ENCODE measurements at regions not wholly inside any gene's neighbourhood (a gene's known extent, or its start where the extent isn't known, plus 50 kb on each side); places are given as distances from the start of the nearest gene placed in this dataset.

- Histone ChIP-seq H3K27me3 (replicated peaks; ENCODE audit: control insufficient read depth, insufficient read depth, low read length) (no peaks in the 10 kb centered on the region), H3K36me3 (ENCODE audit: control insufficient read depth, insufficient read depth, low read length) (no peaks in the 10 kb centered on the region), H3K4me3 (replicated peaks; ENCODE audit: low read depth, low read length) (no peak overlapping the region)
- TF ChIP-seq, protein P1, sequence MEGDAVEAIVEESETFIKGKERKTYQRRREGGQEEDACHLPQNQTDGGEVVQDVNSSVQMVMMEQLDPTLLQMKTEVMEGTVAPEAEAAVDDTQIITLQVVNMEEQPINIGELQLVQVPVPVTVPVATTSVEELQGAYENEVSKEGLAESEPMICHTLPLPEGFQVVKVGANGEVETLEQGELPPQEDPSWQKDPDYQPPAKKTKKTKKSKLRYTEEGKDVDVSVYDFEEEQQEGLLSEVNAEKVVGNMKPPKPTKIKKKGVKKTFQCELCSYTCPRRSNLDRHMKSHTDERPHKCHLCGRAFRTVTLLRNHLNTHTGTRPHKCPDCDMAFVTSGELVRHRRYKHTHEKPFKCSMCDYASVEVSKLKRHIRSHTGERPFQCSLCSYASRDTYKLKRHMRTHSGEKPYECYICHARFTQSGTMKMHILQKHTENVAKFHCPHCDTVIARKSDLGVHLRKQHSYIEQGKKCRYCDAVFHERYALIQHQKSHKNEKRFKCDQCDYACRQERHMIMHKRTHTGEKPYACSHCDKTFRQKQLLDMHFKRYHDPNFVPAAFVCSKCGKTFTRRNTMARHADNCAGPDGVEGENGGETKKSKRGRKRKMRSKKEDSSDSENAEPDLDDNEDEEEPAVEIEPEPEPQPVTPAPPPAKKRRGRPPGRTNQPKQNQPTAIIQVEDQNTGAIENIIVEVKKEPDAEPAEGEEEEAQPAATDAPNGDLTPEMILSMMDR (IDR thresholded peaks at IDR 0.05; ENCODE audit: insufficient read depth, low read length, poor library complexity, severe bottlenecking), result no peak
- no peak for DNase-seq (ENCODE audit: extremely low read depth, insufficient read length)
Measured at GRCh38 chr2:234378440-234378839, 118.4 kb downstream of the ARL4C start.

DNA sequence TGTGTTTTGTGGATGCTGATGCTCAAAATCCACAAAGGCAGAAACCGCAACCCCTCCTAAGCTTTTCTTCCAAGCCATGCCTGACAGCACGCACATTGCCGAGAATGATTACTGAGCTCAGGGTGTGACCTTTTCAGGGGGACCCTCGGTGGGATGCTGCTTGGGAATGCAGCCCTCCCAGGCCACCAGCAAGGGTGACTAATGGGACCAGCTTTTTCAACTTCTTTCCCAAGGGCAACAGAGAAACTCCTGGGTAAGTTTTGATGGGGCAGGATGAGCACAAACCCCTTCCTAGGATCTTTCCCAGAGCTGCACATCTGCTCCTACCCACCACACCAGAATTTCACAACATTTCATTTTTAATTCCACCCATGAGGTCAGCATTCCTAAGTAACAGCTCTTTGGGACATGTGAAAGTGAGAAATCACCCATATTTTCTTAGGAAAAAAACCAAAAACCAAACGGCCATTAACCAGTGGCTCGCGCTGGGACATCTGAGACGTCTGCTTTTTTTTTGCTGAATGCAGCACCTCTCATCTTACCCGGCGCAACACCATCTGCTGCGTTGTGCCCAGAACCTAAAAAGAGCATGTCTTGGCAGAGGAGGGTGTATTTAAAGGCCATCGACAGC is 119.0 kb downstream of the ARL4C start:
- Histone ChIP-seq H3K27me3 (replicated peaks; ENCODE audit: control insufficient read depth, insufficient read depth, low read length) (no peaks in the 10 kb centered on the region), H3K36me3 (ENCODE audit: control insufficient read depth, insufficient read depth, low read length) (no peaks in the 10 kb centered on the region), H3K4me3 (replicated peaks; ENCODE audit: low read depth, low read length) (no peak overlapping the region)
- TF ChIP-seq, protein P1 (IDR thresholded peaks at IDR 0.05; ENCODE audit: insufficient read depth, low read length, poor library complexity, severe bottlenecking), result no peak
- DNase-seq (ENCODE audit: extremely low read depth, insufficient read length), result no peak

GRCh38 chr2:234376229-234376628 is 120.7 kb downstream of the ARL4C start:
- DNase-seq (ENCODE audit: extremely low read depth, insufficient read length), result no peak
- H3K36me3 ChIP-seq (ENCODE audit: control insufficient read depth, insufficient read depth, low read length), result no peaks in the 10 kb centered on the region
- TF ChIP-seq, protein P1 (IDR thresholded peaks at IDR 0.05; ENCODE audit: insufficient read depth, low read length, poor library complexity, severe bottlenecking), result no peak
- H3K27me3 ChIP-seq (replicated peaks; ENCODE audit: control insufficient read depth, insufficient read depth, low read length), result no peaks in the 10 kb centered on the region
- H3K4me3 ChIP-seq (replicated peaks; ENCODE audit: low read depth, low read length), result no peak overlapping the region

- TF ChIP-seq, protein P1 (IDR thresholded peaks at IDR 0.05; ENCODE audit: insufficient read depth, low read length, poor library complexity, severe bottlenecking), result no peak
- H3K4me3 ChIP-seq (replicated peaks; ENCODE audit: low read depth, low read length), result no peak overlapping the region
- no peaks in the 10 kb centered on the region for H3K27me3 ChIP-seq (replicated peaks; ENCODE audit: control insufficient read depth, insufficient read depth, low read length)
- no peak for DNase-seq (ENCODE audit: extremely low read depth, insufficient read length)
- H3K36me3 ChIP-seq (ENCODE audit: control insufficient read depth, insufficient read depth, low read length), result no peaks in the 10 kb centered on the region
Measured at GRCh38 chr2:234375176-234375880, 121.6 kb downstream of the ARL4C start.

- no peak for DNase-seq (ENCODE audit: extremely low read depth, insufficient read length)
- Histone ChIP-seq H3K4me3 (replicated peaks; ENCODE audit: low read depth, low read length) (no peak overlapping the region), H3K27me3 (replicated peaks; ENCODE audit: control insufficient read depth, insufficient read depth, low read length) (no peaks in the 10 kb centered on the region), H3K36me3 (ENCODE audit: control insufficient read depth, insufficient read depth, low read length) (no peaks in the 10 kb centered on the region)
- TF ChIP-seq, protein P1 (IDR thresholded peaks at IDR 0.05; ENCODE audit: insufficient read depth, low read length, poor library complexity, severe bottlenecking), result no peak
Measured at GRCh38 chr2:234374736-234375135, 122.1 kb downstream of the ARL4C start.
